Loucy (cell line): ENCODE measurements at regions not wholly inside any gene's neighbourhood (a gene's known extent, or its start where the extent isn't known, plus 50 kb on each side); places are given as distances from the start of the nearest gene placed in this dataset.

Experiments used
- EZH2phosphoT487 ChIP-seq: fragments of 200-600 bp; IDR thresholded peaks from 2 replicates; pipeline ENCODE4 v1.6.1; 2018; ENCODE audit warnings: antibody characterized with exemption, mild to moderate bottlenecking, moderate library complexity, borderline replicate concordance
- TF ChIP-seq, protein P1 (sequence below): fragments of 200-600 bp; sonication (generic); conservative IDR thresholded peaks from 2 replicates; pipeline ENCODE4 v1.5.1; 2014; ENCODE audit warnings: mild to moderate bottlenecking, antibody characterized with exemption, low read length

- TF ChIP-seq, protein P1, sequence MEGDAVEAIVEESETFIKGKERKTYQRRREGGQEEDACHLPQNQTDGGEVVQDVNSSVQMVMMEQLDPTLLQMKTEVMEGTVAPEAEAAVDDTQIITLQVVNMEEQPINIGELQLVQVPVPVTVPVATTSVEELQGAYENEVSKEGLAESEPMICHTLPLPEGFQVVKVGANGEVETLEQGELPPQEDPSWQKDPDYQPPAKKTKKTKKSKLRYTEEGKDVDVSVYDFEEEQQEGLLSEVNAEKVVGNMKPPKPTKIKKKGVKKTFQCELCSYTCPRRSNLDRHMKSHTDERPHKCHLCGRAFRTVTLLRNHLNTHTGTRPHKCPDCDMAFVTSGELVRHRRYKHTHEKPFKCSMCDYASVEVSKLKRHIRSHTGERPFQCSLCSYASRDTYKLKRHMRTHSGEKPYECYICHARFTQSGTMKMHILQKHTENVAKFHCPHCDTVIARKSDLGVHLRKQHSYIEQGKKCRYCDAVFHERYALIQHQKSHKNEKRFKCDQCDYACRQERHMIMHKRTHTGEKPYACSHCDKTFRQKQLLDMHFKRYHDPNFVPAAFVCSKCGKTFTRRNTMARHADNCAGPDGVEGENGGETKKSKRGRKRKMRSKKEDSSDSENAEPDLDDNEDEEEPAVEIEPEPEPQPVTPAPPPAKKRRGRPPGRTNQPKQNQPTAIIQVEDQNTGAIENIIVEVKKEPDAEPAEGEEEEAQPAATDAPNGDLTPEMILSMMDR: no peak
- TF ChIP-seq EZH2phosphoT487: no peak
Observed at GRCh38 chr6:130585587-130585986, 219.8 kb downstream of the TMEM200A start.
